Lower leg skin (tissue), 4 donors: ENCODE measurements at regions not wholly inside any gene's neighbourhood (a gene's known extent, or its start where the extent isn't known, plus 50 kb on each side); places are given as distances from the start of the nearest gene placed in this dataset.

Experiments
- DNase-seq, 2 donors: peaks; one replicate each; pipeline ENCODE4 v3.0.0-alpha.2; 2019; ENCODE audit warnings: low spot score in 2 of 2
- H3K4me3 ChIP-seq: fragments of 200-600 bp; sonication (generic); 2 replicates; pipeline ENCODE4 v1.5.1; 2017; ENCODE audit warnings: mild to moderate bottlenecking, low read depth; ENCODE audit not compliant: poor library complexity, severe bottlenecking
- POLR2A ChIP-seq, 2 donors: fragments of 450-650 bp; IDR thresholded peaks; one replicate each; pipeline ENCODE4 v1.6.1; 2016 to 2017; ENCODE audit warnings: antibody characterized with exemption in 2 of 2, mild to moderate bottlenecking in 1 of 2, moderate library complexity in 1 of 2
- WGBS, 2 donors: methylation state at CpG; one replicate each; pipeline ENCODE4 v1.1.5; 2018; 5-methylcytosine and 5-hydroxymethylcytosine counted together
- intact Hi-C: fragments of 100-400 bp; cut with DNase I; formaldehyde crosslinking; loops from one replicate; pipeline ENCODE4 v1.15.0; 2023; ENCODE audit warnings: low total_unique reads
- TF ChIP-seq, protein P1 (sequence below), 3 donors: fragments of 450-650 bp; IDR thresholded peaks; one replicate each; pipeline ENCODE4 v1.5.1; 2016; ENCODE audit warnings: antibody characterized with exemption in 3 of 3, mild to moderate bottlenecking in 3 of 3, moderate library complexity in 2 of 3

DNA sequence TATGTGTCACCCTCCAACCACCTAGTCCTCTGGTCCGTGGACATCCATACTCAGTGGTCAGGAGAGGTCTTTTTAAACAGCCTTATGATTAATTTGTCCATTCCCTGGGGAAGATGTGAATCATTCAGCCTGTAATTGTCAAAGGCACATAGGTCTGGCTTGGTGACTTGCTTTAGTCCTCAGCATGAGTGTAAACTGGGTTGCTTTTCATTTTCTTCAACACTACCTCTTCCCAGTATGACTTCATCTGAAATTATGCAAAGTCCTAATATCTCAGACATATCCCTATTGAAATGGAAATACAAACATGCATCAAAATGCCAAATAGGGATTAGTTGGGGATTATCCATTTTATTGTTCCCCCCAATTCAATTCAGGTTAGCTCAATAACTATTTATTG is 208.3 kb upstream of the AMOT start:
- no peak overlapping the region for H3K4me3 ChIP-seq
- intact Hi-C loops: no loop called here
- no peak for DNase-seq
- 36 to 65% methylated on average over 1 of the region's 1 CpG for WGBS, 2 donors
- no peak for TF ChIP-seq POLR2A (IDR thresholded peaks at IDR 0.05)

DNA sequence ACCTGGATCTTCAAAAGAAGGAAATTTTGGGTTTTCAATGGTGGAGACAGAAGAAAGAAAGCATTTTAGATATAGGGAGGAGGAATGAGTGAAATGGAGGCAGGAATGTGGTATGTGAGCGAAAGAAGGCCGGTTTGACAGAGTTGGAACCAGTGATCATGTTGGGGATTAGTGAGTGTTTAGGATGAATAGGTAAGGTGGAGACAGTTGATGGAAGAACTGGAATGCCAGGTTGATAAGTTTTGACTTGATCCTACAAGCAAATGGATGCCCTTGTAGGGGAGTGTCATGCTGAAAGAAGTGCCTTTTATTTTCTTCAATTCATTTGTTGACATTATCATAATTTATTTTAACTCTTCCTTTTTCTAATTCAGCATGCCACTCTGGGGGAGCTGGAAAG is 207.8 kb upstream of the AMOT start:
- TF ChIP-seq, protein P1, sequence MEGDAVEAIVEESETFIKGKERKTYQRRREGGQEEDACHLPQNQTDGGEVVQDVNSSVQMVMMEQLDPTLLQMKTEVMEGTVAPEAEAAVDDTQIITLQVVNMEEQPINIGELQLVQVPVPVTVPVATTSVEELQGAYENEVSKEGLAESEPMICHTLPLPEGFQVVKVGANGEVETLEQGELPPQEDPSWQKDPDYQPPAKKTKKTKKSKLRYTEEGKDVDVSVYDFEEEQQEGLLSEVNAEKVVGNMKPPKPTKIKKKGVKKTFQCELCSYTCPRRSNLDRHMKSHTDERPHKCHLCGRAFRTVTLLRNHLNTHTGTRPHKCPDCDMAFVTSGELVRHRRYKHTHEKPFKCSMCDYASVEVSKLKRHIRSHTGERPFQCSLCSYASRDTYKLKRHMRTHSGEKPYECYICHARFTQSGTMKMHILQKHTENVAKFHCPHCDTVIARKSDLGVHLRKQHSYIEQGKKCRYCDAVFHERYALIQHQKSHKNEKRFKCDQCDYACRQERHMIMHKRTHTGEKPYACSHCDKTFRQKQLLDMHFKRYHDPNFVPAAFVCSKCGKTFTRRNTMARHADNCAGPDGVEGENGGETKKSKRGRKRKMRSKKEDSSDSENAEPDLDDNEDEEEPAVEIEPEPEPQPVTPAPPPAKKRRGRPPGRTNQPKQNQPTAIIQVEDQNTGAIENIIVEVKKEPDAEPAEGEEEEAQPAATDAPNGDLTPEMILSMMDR (IDR thresholded peaks at IDR 0.05): no peak
- TF ChIP-seq POLR2A (IDR thresholded peaks at IDR 0.05): no peak
- no peak overlapping the region for H3K4me3 ChIP-seq
- 59 to 68% methylated on average over 2 of the region's 2 CpGs for WGBS, 2 donors
- DNase-seq: no peak
- intact Hi-C loops: no loop called here

DNA sequence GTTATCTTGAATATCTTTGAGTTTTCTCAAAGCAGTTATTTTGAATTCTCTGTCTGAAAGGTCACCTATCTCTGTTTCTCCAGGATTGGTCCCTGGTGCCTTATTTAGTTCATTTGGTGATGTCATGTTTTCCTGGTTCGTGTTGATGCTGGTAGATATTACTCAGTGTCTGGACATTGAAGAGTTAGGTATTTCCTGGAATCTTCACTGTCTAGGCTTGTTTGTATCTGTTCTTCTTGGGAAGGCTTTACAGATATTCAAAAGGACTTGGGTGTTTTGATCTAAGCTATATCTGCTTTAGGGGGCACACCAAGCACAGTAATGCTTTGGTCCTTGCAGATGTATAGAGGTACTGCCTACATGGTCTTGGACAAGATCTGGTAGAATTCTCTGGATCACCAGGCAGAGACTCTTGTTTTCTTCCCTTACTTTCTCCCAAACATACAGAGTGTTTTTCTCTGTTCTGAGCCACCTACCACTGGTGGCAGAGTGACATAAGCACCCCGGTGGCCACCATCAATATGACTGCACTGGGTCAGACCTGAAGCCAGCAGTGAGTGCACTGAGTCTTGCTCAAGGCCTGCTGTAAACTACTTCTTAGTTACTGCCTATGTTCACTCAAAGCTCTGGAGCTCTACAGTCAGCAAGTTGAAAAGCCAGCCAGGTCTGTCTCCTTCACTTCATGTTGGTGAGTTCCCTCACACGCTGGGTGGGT is 193.5 kb upstream of the AMOT start:
- intact Hi-C loops: no loop called here
- TF ChIP-seq, protein P1 (IDR thresholded peaks at IDR 0.05): no peak
- TF ChIP-seq POLR2A (IDR thresholded peaks at IDR 0.05): no peak
- WGBS, 2 donors: 62 to 72% methylated on average over 2 to 3 of the region's 3 CpGs
- no peak for DNase-seq
- H3K4me3 ChIP-seq: no peak overlapping the region

DNA sequence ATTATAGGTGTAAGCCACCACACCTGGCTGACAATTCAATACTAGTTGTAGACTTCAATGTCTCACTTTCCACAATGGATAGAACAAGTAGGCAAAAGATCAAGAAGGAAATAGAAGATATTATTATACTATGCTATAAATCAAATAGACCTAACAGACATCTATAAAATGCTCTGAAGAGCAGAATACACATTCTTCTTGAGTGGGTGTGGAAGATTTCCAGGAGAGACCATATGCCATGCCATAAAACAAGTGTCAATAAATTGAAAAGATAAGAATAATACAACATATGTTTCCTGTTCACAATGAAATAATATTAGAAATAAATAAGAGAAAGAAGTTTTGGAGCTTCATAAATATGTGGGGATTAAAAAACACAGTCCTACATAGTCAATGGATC is 179.3 kb upstream of the AMOT start:
- TF ChIP-seq, protein P1 (IDR thresholded peaks at IDR 0.05): no peak
- no peak for TF ChIP-seq POLR2A (IDR thresholded peaks at IDR 0.05)
- intact Hi-C loops: no loop called here
- no peak overlapping the region for H3K4me3 ChIP-seq
- no peak for DNase-seq

DNA sequence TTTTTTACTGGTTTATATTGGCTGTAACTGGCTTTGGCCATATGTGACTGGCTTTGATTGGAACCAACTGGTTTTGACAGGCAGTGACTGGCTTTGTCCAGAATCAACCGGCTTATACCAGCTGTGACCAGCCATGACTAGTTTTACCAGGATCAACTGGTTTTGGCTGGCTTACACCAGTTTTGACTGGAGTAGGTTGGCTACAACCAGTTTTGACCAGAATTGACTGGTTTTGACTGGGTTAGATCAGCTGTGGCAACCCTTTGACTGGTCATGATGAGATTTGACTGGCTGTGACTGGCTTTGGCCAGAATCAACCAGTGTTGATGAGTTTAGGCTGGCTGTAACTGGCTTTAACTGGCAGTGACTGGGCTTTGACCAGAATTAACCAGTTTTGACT is 169.2 kb upstream of the AMOT start:
- no peak for DNase-seq
- intact Hi-C loops: no loop called here
- TF ChIP-seq, protein P1 (IDR thresholded peaks at IDR 0.05): no peak
- TF ChIP-seq POLR2A (IDR thresholded peaks at IDR 0.05): no peak
- 100% methylated on average over 1 of the region's 1 CpG for WGBS, 2 donors
- H3K4me3 ChIP-seq: no peak overlapping the region

DNA sequence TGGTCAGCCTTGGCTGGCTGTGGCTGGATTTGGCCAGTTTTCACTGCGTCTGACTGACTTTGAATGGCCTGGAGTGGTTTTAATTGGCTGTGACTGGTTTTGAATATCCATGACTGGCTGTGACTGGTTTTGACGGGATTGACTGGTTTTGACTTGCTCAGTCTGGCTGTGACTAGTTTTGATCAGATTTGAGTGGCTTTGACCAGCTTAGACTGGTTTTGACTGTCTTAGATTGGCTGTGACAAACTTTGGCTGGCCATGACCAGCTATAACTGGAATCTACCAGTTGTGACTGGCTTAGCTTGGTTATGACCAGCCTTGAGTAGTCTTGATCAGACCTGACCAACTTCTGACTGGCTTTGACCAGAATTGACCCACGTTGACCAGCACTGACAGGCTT is 168.4 kb upstream of the AMOT start:
- no peak overlapping the region for H3K4me3 ChIP-seq
- TF ChIP-seq POLR2A (IDR thresholded peaks at IDR 0.05): no peak
- TF ChIP-seq, protein P1 (IDR thresholded peaks at IDR 0.05): no peak
- intact Hi-C loops: no loop called here
- DNase-seq: no peak
- 77 to 82% methylated on average over 3 of the region's 3 CpGs for WGBS, 2 donors
